ENCODE measurements at regions not wholly inside any gene's neighbourhood (a gene's known extent, or its start where the extent isn't known, plus 50 kb on each side); places are given as distances from the start of the nearest gene placed in this dataset.
"Not testable (repeated sequence)": the region's sequence is repeated elsewhere in the genome, so short reads cannot be mapped to it uniquely, and the experiment has no call there.

- no peaks in the 10 kb centered on the region for H3K4me1 ChIP-seq (ENCODE audit: control insufficient read depth in 2 of 2, insufficient read depth in 2 of 2, low read length in 2 of 2)
- no peaks in the 10 kb centered on the region for H3K9me3 ChIP-seq (ENCODE audit: control insufficient read depth in 2 of 2, low read length in 2 of 2)
- H3K27ac ChIP-seq (ENCODE audit: low read depth in 2 of 2, low read length in 2 of 2), result no peak overlapping the region
- no peak overlapping the region for H3K4me3 ChIP-seq (ENCODE audit: low read length in 2 of 2)
- no peak overlapping the region for H3K9ac ChIP-seq (ENCODE audit: low read depth in 1 of 2, low read length in 2 of 2)
- no peaks in the 10 kb centered on the region for H3K36me3 ChIP-seq (ENCODE audit: control insufficient read depth in 2 of 2, insufficient read depth in 2 of 2, low read length in 2 of 2)
- H3K27me3 ChIP-seq (ENCODE audit: control insufficient read depth in 2 of 2, insufficient read depth in 2 of 2, low read length in 2 of 2), result no peaks in the 10 kb centered on the region
These were observed 729.3 kb upstream of the LUZP2 start for GRCh38 chr11:23767576-23767975.

GRCh38 chr11:23769214-23769613 is 727.6 kb upstream of the LUZP2 start:
- Histone ChIP-seq H3K9me3 (ENCODE audit: control insufficient read depth in 2 of 2, low read length in 2 of 2) (no peaks in the 10 kb centered on the region), H3K4me1 (ENCODE audit: control insufficient read depth in 2 of 2, insufficient read depth in 2 of 2, low read length in 2 of 2) (no peaks in the 10 kb centered on the region), H3K27ac (ENCODE audit: low read depth in 2 of 2, low read length in 2 of 2) (no peak overlapping the region), H3K4me3 (ENCODE audit: low read length in 2 of 2) (no peak overlapping the region), H3K27me3 (ENCODE audit: control insufficient read depth in 2 of 2, insufficient read depth in 2 of 2, low read length in 2 of 2) (no peaks in the 10 kb centered on the region), H3K36me3 (ENCODE audit: control insufficient read depth in 2 of 2, insufficient read depth in 2 of 2, low read length in 2 of 2) (no peaks in the 10 kb centered on the region), H3K9ac (ENCODE audit: low read depth in 1 of 2, low read length in 2 of 2) (no peak overlapping the region)

GRCh38 chr11:23772081-23772480 is 724.8 kb upstream of the LUZP2 start:
- Histone ChIP-seq H3K9ac (ENCODE audit: low read depth in 1 of 2, low read length in 2 of 2) (no peak overlapping the region), H3K4me3 (ENCODE audit: low read length in 2 of 2) (no peak overlapping the region), H3K27ac (ENCODE audit: low read depth in 2 of 2, low read length in 2 of 2) (no peak overlapping the region), H3K36me3 (ENCODE audit: control insufficient read depth in 2 of 2, insufficient read depth in 2 of 2, low read length in 2 of 2) (no peaks in the 10 kb centered on the region), H3K9me3 (ENCODE audit: control insufficient read depth in 2 of 2, low read length in 2 of 2) (no peaks in the 10 kb centered on the region), H3K27me3 (ENCODE audit: control insufficient read depth in 2 of 2, insufficient read depth in 2 of 2, low read length in 2 of 2) (no peaks in the 10 kb centered on the region), H3K4me1 (ENCODE audit: control insufficient read depth in 2 of 2, insufficient read depth in 2 of 2, low read length in 2 of 2) (no peaks in the 10 kb centered on the region)

- H3K4me3 ChIP-seq (ENCODE audit: low read length in 2 of 2), result no peak overlapping the region
- H3K9ac ChIP-seq (ENCODE audit: low read depth in 1 of 2, low read length in 2 of 2), result no peak overlapping the region
- H3K36me3 ChIP-seq (ENCODE audit: control insufficient read depth in 2 of 2, insufficient read depth in 2 of 2, low read length in 2 of 2), result no peaks in the 10 kb centered on the region
- H3K4me1 ChIP-seq (ENCODE audit: control insufficient read depth in 2 of 2, insufficient read depth in 2 of 2, low read length in 2 of 2), result no peaks in the 10 kb centered on the region
- no peaks in the 10 kb centered on the region for H3K9me3 ChIP-seq (ENCODE audit: control insufficient read depth in 2 of 2, low read length in 2 of 2)
- H3K27me3 ChIP-seq (ENCODE audit: control insufficient read depth in 2 of 2, insufficient read depth in 2 of 2, low read length in 2 of 2), result no peaks in the 10 kb centered on the region
- H3K27ac ChIP-seq (ENCODE audit: low read depth in 2 of 2, low read length in 2 of 2), result no peak overlapping the region
These were observed 717.9 kb upstream of the LUZP2 start for GRCh38 chr11:23778971-23779370.

GRCh38 chr11:23780231-23780630 is 716.6 kb upstream of the LUZP2 start:
- Histone ChIP-seq H3K27ac (ENCODE audit: low read depth in 2 of 2, low read length in 2 of 2) (no peak overlapping the region), H3K36me3 (ENCODE audit: control insufficient read depth in 2 of 2, insufficient read depth in 2 of 2, low read length in 2 of 2) (no peaks in the 10 kb centered on the region), H3K4me3 (ENCODE audit: low read length in 2 of 2) (no peak overlapping the region), H3K9ac (ENCODE audit: low read depth in 1 of 2, low read length in 2 of 2) (no peak overlapping the region), H3K9me3 (ENCODE audit: control insufficient read depth in 2 of 2, low read length in 2 of 2) (no peaks in the 10 kb centered on the region), H3K4me1 (ENCODE audit: control insufficient read depth in 2 of 2, insufficient read depth in 2 of 2, low read length in 2 of 2) (no peaks in the 10 kb centered on the region), H3K27me3 (ENCODE audit: control insufficient read depth in 2 of 2, insufficient read depth in 2 of 2, low read length in 2 of 2) (no peaks in the 10 kb centered on the region)

GRCh38 chr11:23781803-23782560 is 714.9 kb upstream of the LUZP2 start:
- Histone ChIP-seq H3K4me1 (ENCODE audit: control insufficient read depth in 2 of 2, insufficient read depth in 2 of 2, low read length in 2 of 2) (peaks cover 0 to 6% of the 10 kb centered on the region in 2 donors), H3K27ac (ENCODE audit: low read depth in 2 of 2, low read length in 2 of 2) (no peak overlapping the region), H3K27me3 (ENCODE audit: control insufficient read depth in 2 of 2, insufficient read depth in 2 of 2, low read length in 2 of 2) (no peaks in the 10 kb centered on the region), H3K9ac (ENCODE audit: low read depth in 1 of 2, low read length in 2 of 2) (no peak overlapping the region), H3K9me3 (ENCODE audit: control insufficient read depth in 2 of 2, low read length in 2 of 2) (no peaks in the 10 kb centered on the region), H3K36me3 (ENCODE audit: control insufficient read depth in 2 of 2, insufficient read depth in 2 of 2, low read length in 2 of 2) (no peaks in the 10 kb centered on the region), H3K4me3 (ENCODE audit: low read length in 2 of 2) (no peak overlapping the region)

GRCh38 chr11:23786974-23787373 is 709.9 kb upstream of the LUZP2 start:
- not testable (repeated sequence) for H3K36me3 ChIP-seq (ENCODE audit: control insufficient read depth in 2 of 2, insufficient read depth in 2 of 2, low read length in 2 of 2); H3K9me3 ChIP-seq (ENCODE audit: control insufficient read depth in 2 of 2, low read length in 2 of 2); H3K27ac ChIP-seq (ENCODE audit: low read depth in 2 of 2, low read length in 2 of 2); H3K9ac ChIP-seq (ENCODE audit: low read depth in 1 of 2, low read length in 2 of 2); H3K27me3 ChIP-seq (ENCODE audit: control insufficient read depth in 2 of 2, insufficient read depth in 2 of 2, low read length in 2 of 2); H3K4me3 ChIP-seq (ENCODE audit: low read length in 2 of 2)
- peaks cover 3 to 22% of the 10 kb centered on the region in 2 donors for H3K4me1 ChIP-seq (ENCODE audit: control insufficient read depth in 2 of 2, insufficient read depth in 2 of 2, low read length in 2 of 2)

GRCh38 chr11:23789200-23789853 is 707.5 kb upstream of the LUZP2 start:
- Histone ChIP-seq H3K4me1 (ENCODE audit: control insufficient read depth in 2 of 2, insufficient read depth in 2 of 2, low read length in 2 of 2) (peaks cover 3 to 22% of the 10 kb centered on the region in 2 donors), H3K36me3 (ENCODE audit: control insufficient read depth in 2 of 2, insufficient read depth in 2 of 2, low read length in 2 of 2) (no peaks in the 10 kb centered on the region), H3K9ac (ENCODE audit: low read depth in 1 of 2, low read length in 2 of 2) (no peak overlapping the region), H3K9me3 (ENCODE audit: control insufficient read depth in 2 of 2, low read length in 2 of 2) (no peaks in the 10 kb centered on the region), H3K27ac (ENCODE audit: low read depth in 2 of 2, low read length in 2 of 2) (peak overlapping the region; percentile 24 to 69), H3K27me3 (ENCODE audit: control insufficient read depth in 2 of 2, insufficient read depth in 2 of 2, low read length in 2 of 2) (no peaks in the 10 kb centered on the region), H3K4me3 (ENCODE audit: low read length in 2 of 2) (no peak overlapping the region)

- Histone ChIP-seq H3K9ac (ENCODE audit: low read depth in 1 of 2, low read length in 2 of 2) (no peak overlapping the region), H3K4me1 (ENCODE audit: control insufficient read depth in 2 of 2, insufficient read depth in 2 of 2, low read length in 2 of 2) (peaks cover 3 to 22% of the 10 kb centered on the region in 2 donors), H3K4me3 (ENCODE audit: low read length in 2 of 2) (no peak overlapping the region), H3K27me3 (ENCODE audit: control insufficient read depth in 2 of 2, insufficient read depth in 2 of 2, low read length in 2 of 2) (no peaks in the 10 kb centered on the region), H3K27ac (ENCODE audit: low read depth in 2 of 2, low read length in 2 of 2) (peak overlapping the region; percentile 24 to 69), H3K36me3 (ENCODE audit: control insufficient read depth in 2 of 2, insufficient read depth in 2 of 2, low read length in 2 of 2) (no peaks in the 10 kb centered on the region), H3K9me3 (ENCODE audit: control insufficient read depth in 2 of 2, low read length in 2 of 2) (no peaks in the 10 kb centered on the region)
These were observed 706.9 kb upstream of the LUZP2 start for GRCh38 chr11:23789938-23790371.

GRCh38 chr11:23797624-23798419 is 699.0 kb upstream of the LUZP2 start:
- Histone ChIP-seq H3K4me1 (ENCODE audit: control insufficient read depth in 2 of 2, insufficient read depth in 2 of 2, low read length in 2 of 2) (peaks cover 0 to 9% of the 10 kb centered on the region in 2 donors), H3K9me3 (ENCODE audit: control insufficient read depth in 2 of 2, low read length in 2 of 2) (no peaks in the 10 kb centered on the region), H3K4me3 (ENCODE audit: low read length in 2 of 2) (no peak overlapping the region), H3K27me3 (ENCODE audit: control insufficient read depth in 2 of 2, insufficient read depth in 2 of 2, low read length in 2 of 2) (no peaks in the 10 kb centered on the region), H3K9ac (ENCODE audit: low read depth in 1 of 2, low read length in 2 of 2) (no peak overlapping the region), H3K36me3 (ENCODE audit: control insufficient read depth in 2 of 2, insufficient read depth in 2 of 2, low read length in 2 of 2) (no peaks in the 10 kb centered on the region), H3K27ac (ENCODE audit: low read depth in 2 of 2, low read length in 2 of 2) (no peak overlapping the region)

Measured in mucosa of rectum (tissue), 2 donors.